IPS-NIHi7 (cell line): ENCODE measurements at regions not wholly inside any gene's neighbourhood (a gene's known extent, or its start where the extent isn't known, plus 50 kb on each side); places are given as distances from the start of the nearest gene placed in this dataset.

Source experiments
- DNase-seq: peaks from one replicate; pipeline ENCODE4 v3.0.0; 2012; ENCODE audit warnings: mixed read lengths; ENCODE audit errors: extremely low spot score

GRCh38 chr11:10641912-10642697 lies 51.5 kb downstream of the IRAG1 start:
- DNase-seq, result no peak

DNA sequence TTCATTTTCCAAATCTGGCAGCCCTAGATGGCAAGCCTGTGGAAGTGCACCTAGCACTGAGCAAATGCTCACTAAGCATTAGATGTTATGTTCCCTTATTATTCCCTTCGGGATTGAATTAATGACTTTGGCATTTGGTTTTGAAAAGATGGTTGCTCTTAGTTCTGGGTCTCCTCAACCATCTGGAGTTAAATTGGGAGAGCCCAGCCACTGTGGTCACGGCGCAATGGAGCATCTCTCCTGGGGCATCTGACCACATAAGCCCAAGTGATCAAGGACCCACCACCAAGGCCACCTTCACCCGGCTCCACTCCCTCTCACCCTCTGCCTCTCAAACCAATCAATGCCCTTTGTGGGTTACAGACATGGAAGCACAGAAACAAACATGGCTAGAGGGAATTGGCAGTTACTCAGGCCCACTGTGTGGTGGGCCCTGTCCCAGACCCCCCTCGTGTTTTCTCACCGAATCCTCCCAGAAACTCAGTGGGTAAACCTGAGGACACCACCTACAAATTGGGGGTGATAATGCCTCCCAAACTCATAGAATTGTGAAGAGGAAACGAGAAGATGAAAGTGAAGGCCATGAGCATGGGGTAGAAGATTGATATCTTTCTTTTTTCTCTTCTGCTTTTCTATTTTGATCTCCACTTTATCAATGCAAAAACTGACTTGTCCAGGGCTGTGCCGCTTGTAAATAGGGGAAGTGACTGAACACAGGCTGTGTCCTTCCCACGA lies 52.2 kb downstream of the IRAG1 start:
- DNase-seq, result no peak

DNA sequence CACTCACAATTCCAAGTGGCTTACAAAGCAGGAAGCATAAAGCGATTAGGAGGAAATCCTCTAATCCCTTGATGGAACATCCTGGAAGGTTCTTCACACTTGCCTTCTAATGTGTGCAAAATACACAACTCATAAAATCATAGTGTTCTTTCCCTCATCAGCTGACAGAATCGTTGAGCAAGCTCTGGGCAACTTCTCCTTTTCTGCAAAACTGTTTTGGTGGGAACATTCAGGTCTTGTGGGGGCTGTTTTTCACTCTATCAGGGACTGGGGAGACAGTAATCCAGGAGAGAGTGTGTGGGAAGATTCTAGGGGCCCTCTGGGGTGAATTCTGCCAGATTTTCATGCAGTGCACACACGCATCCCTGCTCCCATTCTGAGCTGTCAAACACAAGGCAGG lies 53.2 kb downstream of the IRAG1 start:
- DNase-seq, result no peak

GRCh38 chr11:10639350-10639749 lies 54.2 kb downstream of the IRAG1 start:
- no peak for DNase-seq

DNA sequence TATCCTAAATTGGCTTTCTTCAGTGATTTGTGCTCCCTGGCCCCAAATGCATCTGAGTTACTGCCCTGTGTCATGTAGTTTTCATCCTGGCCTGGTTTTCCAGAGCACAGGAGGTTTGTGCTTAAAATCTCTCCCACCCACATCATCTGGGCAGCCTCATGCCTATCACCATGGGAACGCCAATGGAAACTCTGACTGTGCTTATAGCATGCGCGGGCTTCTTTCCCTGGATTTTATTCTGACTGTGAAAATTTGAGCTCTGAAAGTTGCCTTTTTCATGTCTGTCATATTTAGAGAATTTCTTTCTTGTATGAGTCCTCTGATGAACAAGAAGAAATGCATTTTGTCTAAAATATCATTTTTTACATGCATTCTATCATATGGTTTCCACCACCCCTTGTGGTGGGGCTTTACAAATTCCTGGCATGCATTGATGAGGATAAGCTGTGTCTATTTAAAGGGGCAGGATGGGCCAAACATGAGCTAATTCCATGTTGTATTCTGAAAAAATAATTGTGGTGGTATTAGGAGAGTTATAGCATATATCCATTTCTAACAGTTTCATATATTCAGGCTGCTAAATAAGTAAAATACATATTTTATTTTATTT lies 55.1 kb downstream of the IRAG1 start:
- DNase-seq, result no peak

DNA sequence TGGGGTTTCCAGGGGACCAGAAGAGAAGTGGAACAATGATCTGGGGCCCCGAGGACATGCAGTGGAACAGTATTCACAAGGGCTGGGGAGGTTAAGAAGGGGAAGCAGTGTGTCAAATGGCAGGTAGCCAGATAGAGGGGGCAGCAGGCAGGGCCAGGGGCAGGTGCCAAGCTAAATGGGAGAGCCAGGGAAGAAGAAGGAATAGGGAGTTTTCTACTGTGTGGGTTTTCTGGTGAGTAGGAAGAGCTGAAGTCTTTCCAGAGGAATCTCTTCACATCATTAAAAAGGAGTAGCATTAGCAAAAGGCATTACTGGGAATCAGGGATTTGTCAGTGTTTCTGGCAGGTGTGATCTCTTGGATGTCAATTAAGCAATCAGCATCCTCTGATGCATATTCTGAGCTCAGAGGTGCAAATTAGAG lies 55.8 kb downstream of the IRAG1 start:
- DNase-seq, result no peak

GRCh38 chr11:10634407-10634806 lies 59.1 kb downstream of the IRAG1 start:
- DNase-seq, result no peak

DNA sequence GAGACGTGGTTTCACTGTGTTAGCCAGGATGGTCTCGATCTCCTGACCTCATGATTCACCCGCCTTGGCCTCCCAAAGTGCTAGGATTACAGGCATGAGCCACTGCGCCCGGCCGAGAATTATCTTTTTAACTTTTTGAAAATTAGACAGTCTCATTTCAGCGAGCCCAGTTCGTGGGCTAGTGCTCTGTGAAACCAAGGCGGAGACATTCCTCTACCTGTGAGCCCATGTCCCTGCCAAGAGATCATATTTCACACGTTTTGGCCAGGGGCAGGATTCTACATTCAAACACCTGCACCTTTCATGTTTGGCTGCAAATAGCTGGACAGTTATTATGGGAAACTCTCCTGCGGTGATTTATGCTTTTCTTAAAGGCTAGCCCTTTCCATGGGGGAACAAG lies 60.3 kb downstream of the IRAG1 start:
- DNase-seq, result no peak

- DNase-seq, result no peak
Measured at GRCh38 chr11:10632483-10632882, 61.1 kb downstream of the IRAG1 start.

GRCh38 chr11:10631761-10632160 lies 61.8 kb downstream of the IRAG1 start:
- DNase-seq, result no peak

DNA sequence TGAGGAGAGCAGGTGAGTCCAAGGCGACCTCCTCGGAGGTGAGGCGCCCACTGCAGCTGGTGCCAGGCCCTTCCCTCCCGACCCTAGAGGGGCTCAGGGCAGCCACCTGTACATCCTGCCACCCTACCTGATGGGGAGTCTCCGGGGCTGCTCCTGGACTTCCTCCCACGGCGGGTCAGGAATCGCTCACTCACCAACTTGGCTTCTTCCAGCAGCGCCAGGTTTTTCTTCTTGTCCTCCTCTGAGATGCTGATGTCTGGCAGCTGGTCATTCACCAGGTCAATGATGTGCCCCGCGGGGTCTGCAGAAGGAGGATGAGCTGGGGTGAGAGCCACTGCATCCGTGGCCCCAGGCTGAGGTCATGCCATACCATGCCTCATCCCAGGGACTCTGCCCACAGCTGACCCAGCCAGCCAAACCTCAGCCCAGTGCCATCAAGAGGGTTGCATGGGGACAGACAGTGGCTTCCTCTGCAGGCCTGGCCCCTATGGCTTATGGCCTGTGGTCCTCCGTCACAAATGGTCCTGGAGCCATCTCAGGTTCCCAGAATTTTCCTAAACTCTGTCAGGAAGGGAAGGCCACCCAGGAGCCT lies 61.0 kb upstream of the LYVE1 start:
- no peak for DNase-seq

DNA sequence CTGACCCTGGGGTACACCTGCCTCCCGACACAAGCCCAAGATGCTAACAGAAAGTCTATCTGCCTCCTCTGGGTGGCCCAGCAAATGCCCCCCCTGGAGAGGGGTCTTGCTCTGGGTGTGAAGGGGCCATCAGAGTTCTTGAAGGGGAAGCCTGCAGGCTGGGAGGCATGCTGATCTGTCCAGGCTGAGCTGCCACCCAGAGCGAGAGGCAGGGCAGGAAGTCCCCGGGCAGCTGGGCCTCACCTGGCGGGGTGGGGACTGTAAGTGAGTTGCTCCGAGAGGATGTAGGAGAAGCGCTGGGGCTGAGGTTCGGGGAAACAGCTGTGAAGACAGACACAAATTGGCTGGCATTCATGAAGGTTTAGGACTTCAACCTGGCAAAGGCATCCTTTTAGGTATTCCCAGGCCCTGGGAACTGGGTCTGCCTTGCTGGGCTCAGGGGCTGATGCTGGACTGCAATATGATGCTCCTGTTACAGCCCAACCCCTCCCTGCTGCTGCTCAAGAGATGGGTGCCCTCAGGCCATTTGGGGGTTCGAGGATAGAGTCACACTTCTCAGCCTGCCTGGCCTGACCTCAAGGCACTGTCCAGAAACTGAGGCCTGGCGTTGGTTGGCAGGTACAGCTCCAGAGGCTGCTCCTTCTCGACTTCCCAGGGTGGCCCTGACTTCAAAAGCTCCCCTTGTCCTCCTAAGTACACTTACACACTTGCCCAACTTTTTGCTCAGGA lies 60.2 kb upstream of the LYVE1 start:
- no peak for DNase-seq

DNA sequence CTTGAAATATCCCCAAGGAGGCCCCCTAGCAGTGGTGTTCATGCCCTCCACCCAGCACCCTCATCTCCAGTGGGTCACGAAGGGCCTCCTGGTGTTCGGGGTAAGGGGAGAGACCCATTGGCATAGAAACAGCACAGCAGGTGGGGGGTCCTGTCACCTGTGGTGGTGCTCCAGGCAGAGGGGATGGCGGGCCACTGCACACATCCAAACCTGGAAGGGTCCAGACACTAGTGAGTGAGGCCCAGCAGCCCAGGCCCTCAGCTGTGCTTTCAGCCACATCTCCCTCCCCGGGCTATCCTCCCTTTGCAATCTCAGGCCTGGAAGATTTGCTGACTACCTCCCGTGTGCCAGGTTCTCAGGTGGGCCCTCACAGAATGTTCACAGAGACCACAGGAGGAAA lies 59.4 kb upstream of the LYVE1 start:
- no peak for DNase-seq

GRCh38 chr11:10627291-10627690 lies 58.8 kb upstream of the LYVE1 start:
- no peak for DNase-seq

DNA sequence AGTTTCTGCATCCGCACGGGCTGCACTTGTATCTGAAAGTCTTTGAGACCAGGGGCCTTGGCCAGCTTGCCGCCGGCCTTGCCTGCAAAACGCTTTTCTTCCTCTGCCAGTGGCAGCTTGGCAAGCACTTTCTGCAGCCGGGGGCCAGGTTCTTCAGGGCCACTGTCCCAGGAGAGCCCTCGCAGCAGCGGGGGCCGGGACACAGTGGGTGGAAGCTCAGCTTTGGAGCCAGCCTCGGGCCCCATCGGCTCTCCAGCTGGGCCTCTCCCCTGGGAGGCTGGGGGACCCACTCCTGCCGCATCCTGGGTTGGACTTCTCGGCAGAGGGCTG lies 57.5 kb upstream of the LYVE1 start:
- DNase-seq, result no peak

- DNase-seq, result no peak
Measured at GRCh38 chr11:10625281-10625981, 57.0 kb upstream of the LYVE1 start.

DNA sequence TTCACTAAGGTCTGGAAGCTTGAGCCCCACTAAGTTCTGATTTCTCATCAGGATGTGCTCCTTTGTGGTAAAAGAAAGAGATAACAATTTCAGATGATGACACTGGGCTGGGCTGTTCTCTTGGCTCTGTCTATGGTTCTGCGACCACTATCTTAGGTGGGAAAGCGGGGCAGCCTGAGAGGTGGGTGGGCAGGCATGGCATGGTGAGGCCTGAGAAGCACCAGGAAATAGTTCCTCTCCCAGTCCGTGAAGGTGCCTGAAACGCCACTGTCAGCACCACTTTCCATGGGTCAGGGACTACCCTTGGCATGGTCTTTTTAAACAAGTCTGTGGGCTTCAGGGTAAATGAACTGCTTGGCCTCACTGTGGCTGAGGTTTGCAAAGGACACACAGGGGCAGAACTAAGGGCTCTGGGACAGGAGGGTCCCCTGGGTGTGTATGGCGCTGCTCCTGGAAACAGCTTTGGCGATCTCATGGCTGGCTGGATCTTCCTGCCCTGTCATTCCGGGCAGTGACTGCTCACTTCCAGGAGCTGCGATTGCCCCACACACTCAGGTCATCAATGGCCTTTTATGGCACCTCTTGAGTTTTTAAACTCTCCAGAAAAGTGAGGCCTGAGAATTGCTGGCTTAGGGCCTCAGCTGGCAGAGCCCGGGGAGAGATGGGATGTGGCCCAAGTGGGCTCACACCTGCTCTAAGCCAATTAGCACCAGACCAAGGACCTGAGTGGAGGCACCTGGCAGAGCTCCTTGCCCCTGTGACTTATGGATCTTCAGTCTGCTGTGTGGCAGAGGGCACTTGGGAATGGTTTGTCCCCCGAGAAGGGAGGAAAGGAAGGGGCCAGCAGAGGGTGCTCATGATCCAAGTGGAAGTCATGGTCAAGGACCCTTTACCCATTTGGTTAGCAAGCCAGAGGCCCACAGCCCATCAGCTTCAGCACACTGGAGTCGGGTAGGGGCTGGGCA lies 55.6 kb upstream of the LYVE1 start:
- peak; percentile 88 for DNase-seq

DNA sequence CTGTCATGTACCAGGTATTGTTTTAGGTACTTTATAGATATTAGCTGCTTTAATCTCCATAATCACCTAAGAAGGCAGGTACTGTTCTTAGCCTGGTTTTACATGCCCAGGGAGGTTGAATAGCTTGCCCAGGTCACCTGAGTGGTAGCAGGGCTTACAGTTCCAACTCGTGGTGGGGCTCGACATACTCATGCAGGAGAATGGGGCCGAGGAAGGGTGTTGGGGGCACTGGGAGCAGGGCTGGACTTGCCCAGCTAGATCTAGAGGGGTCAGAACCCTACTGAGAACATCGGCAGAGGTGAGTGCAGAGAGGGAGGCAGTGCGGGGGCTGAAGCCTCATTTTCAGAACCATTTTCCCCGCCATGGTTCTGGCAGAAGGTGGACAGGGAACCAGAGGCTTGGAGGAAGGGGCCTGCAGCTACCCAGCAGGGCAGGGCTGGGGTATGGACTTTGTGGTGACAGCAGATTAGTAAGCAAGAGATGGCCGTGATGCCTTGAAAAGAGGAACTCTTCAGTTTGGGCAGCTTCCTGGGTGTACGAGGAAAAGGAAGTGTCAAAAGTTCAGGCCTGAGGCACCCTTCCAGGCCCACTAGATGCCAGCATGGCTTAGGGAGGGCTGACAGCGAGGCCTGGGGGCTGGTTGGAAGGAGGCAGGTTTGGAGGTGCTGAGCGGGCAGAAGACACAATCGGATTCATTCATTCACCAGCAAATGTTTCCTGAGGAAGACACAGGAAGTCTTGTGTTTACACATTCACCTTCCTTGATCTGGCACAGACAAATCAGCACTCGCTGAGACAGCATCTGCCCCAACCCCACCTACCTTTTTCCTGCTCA lies 54.7 kb upstream of the LYVE1 start:
- no peak for DNase-seq

DNA sequence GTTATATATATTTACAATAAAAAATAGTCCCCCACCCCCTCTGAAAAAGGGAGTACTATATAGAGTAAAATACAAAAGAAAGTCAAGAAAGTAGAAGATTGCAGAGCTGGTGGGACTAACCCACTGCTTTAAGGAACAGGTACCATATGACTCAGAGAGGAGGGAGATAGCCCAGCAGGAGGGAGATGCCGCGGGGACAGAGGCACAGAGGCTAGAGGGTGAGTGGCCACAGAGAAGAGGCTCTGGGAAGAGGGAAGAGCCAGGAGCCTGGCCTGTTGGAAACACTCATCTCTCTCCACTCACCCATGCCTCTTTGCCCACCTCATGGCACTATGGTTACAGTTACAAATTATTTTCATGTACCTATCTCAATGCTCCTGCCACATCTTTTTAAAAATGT lies 53.6 kb upstream of the LYVE1 start:
- DNase-seq, result no peak
